ENCODE measurements at regions not wholly inside any gene's neighbourhood (a gene's known extent, or its start where the extent isn't known, plus 50 kb on each side); places are given as distances from the start of the nearest gene placed in this dataset.

DNA sequence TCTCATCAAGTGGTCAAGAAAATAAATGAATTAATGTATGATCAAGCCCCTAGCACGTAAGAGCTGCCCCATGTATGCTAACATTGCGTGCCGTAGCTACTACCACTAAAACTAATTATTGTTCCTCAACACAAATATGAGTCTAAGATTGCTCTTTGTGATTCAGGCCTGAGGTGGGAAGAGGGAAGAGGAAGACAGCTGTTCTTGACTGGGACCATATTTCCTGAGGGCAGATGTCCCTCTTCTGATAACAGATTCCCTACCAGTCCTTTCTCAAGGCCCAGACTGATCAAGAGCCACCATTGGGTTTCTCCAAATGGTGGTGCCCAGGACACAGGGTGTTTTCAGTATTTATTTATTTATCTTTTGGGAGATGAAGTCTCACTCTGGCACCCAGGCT is 87.2 kb upstream of the CADM1 start:
- H3K4me3 ChIP-seq (ENCODE audit: low read depth, low read length) = no peak overlapping the region
- DNase-seq (ENCODE audit: low read depth) = no peak
- TF ChIP-seq, protein P1, sequence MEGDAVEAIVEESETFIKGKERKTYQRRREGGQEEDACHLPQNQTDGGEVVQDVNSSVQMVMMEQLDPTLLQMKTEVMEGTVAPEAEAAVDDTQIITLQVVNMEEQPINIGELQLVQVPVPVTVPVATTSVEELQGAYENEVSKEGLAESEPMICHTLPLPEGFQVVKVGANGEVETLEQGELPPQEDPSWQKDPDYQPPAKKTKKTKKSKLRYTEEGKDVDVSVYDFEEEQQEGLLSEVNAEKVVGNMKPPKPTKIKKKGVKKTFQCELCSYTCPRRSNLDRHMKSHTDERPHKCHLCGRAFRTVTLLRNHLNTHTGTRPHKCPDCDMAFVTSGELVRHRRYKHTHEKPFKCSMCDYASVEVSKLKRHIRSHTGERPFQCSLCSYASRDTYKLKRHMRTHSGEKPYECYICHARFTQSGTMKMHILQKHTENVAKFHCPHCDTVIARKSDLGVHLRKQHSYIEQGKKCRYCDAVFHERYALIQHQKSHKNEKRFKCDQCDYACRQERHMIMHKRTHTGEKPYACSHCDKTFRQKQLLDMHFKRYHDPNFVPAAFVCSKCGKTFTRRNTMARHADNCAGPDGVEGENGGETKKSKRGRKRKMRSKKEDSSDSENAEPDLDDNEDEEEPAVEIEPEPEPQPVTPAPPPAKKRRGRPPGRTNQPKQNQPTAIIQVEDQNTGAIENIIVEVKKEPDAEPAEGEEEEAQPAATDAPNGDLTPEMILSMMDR (IDR thresholded peaks at IDR 0.05; ENCODE audit: insufficient read depth, low read depth, low read length) = no peak

DNA sequence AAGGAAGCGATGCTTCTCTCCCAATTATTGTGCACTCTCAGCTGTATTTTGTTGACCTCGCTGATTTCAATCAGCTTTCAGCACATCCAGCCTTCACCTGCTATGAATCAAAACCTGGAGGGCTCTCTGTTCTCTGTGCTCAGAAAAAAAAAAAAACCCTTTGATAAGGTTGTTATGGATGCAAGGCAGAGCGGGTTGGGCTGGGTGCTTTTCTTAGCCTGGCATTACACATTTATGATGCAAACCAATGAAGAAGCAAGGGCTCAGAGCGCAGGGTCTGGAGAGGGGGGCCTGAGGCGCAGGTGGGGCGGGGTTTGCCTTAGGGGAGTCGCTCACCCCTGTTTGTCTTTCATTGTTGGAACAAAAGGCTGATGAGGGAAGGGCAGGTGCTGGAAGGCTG is 86.0 kb upstream of the CADM1 start:
- no peak overlapping the region for H3K4me3 ChIP-seq (ENCODE audit: low read depth, low read length)
- DNase-seq (ENCODE audit: low read depth) = no peak
- TF ChIP-seq, protein P1 (IDR thresholded peaks at IDR 0.05; ENCODE audit: insufficient read depth, low read depth, low read length) = no peak

- DNase-seq (ENCODE audit: low read depth) = no peak
- TF ChIP-seq, protein P1 (IDR thresholded peaks at IDR 0.05; ENCODE audit: insufficient read depth, low read depth, low read length) = no peak
- no peak overlapping the region for H3K4me3 ChIP-seq (ENCODE audit: low read depth, low read length)
Observed at GRCh38 chr11:115587718-115588342, 83.6 kb upstream of the CADM1 start.

- no peak overlapping the region for H3K4me3 ChIP-seq (ENCODE audit: low read depth, low read length)
- TF ChIP-seq, protein P1 (IDR thresholded peaks at IDR 0.05; ENCODE audit: insufficient read depth, low read depth, low read length) = no peak
- no peak for DNase-seq (ENCODE audit: low read depth)
Observed at GRCh38 chr11:115585361-115586024, 81.3 kb upstream of the CADM1 start.

DNA sequence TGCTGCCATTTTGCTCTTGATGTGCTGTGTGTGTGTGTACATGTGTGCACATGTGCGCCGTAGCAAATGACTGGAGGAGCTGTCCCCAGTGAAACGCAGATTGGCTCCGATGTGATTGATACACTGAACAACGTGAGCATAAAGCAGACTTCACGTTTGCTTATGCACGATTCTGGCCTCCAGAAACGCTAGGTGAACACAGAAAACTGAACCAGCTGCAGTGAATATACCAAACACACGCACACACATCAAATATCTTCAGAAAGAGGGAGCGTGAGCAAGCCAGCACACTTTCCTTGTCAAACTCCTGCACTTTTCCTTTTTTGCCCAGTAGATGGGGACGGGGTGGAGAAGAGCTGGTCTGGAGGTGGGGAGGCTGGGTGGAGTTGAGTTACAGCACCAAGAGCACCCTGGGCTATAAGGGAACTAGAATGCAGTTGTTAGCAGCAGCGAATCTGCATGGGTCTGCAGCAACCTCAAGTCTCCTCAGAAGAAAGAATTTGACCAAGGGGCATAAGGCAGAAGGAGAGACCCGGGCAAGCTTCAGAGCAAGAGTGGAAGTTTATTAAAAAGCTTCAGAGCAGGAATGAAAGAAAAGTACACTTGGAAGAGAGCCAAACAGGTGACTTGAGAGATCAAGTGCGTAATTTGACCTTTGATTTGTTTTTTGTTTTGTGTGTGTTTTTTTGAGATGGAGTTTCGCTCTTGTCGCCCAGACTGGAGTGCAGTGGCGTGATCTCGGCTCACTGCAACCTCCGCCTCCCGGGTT is 77.8 kb upstream of the CADM1 start:
- TF ChIP-seq, protein P1 (IDR thresholded peaks at IDR 0.05; ENCODE audit: insufficient read depth, low read depth, low read length) = no peak
- peak; percentile 3 for DNase-seq (ENCODE audit: low read depth)
- no peak overlapping the region for H3K4me3 ChIP-seq (ENCODE audit: low read depth, low read length)

- peak; percentile 37 for DNase-seq (ENCODE audit: low read depth)
- H3K4me3 ChIP-seq (ENCODE audit: low read depth, low read length) = no peak overlapping the region
- TF ChIP-seq, protein P1 (IDR thresholded peaks at IDR 0.05; ENCODE audit: insufficient read depth, low read depth, low read length) = no peak
Observed at GRCh38 chr11:115580927-115581680, 76.9 kb upstream of the CADM1 start.
